Cardiac fibroblast (primary cell): ENCODE measurements at regions not wholly inside any gene's neighbourhood (a gene's known extent, or its start where the extent isn't known, plus 50 kb on each side); places are given as distances from the start of the nearest gene placed in this dataset.

Experiments
- DNase-seq, 2 donors: peaks; one replicate each; pipeline versions ENCODE4 v3.0.0 to v3.0.0-alpha.2; 2010; ENCODE audit warnings: low read depth in 2 of 2
- H3K4me3 ChIP-seq, 2 donors: replicated peaks in 1 of 2; 1 replicate in 1 of 2; 2 replicates in 1 of 2; pipeline ENCODE4 v1.5.1; 2011; ENCODE audit warnings: low read depth in 2 of 2, low read length in 2 of 2, mild to moderate bottlenecking in 2 of 2, moderate library complexity in 1 of 2
- CTCF ChIP-seq: IDR thresholded peaks from one replicate; pipeline ENCODE4 v1.5.1; 2011; ENCODE audit warnings: low read depth, mild to moderate bottlenecking, low read length, inconsistent platforms

- no peak for DNase-seq
- no peak overlapping the region for H3K4me3 ChIP-seq
- no peak for TF ChIP-seq CTCF
These were observed 236.7 kb upstream of the ASIC2 start for GRCh38 chr17:33529816-33530215.

GRCh38 chr17:33531311-33531710 is 238.2 kb upstream of the ASIC2 start:
- no peak overlapping the region for H3K4me3 ChIP-seq
- TF ChIP-seq CTCF = no peak
- DNase-seq = no peak

- no peak for TF ChIP-seq CTCF
- no peak for DNase-seq
- no peak overlapping the region for H3K4me3 ChIP-seq
These were observed 241.0 kb upstream of the ASIC2 start for GRCh38 chr17:33534087-33534486.

- H3K4me3 ChIP-seq = no peak overlapping the region
- DNase-seq = no peak
- no peak for TF ChIP-seq CTCF
These were observed 252.0 kb upstream of the ASIC2 start for GRCh38 chr17:33545124-33545523.

GRCh38 chr17:33550261-33550660 is 257.2 kb upstream of the ASIC2 start:
- no peak for TF ChIP-seq CTCF

GRCh38 chr17:33551075-33551474 is 258.0 kb upstream of the ASIC2 start:
- TF ChIP-seq CTCF = no peak
- H3K4me3 ChIP-seq = no peak overlapping the region
- no peak for DNase-seq

More at GRCh38 chr17:33550261-33550660, 257.2 kb upstream of the ASIC2 start:
- no peak for DNase-seq
- no peak overlapping the region for H3K4me3 ChIP-seq

GRCh38 chr17:33551911-33552310 is 258.8 kb upstream of the ASIC2 start:
- no peak for TF ChIP-seq CTCF
- no peak for DNase-seq
- no peak overlapping the region for H3K4me3 ChIP-seq
